K562 (cell line): ENCODE measurements at regions not wholly inside any gene's neighbourhood (a gene's known extent, or its start where the extent isn't known, plus 50 kb on each side); places are given as distances from the start of the nearest gene placed in this dataset.
"Not testable (repeated sequence)": the region's sequence is repeated elsewhere in the genome, so short reads cannot be mapped to it uniquely, and the experiment has no call there.

Experiments
- ATAC-seq: fragments of 200-7000 bp; cut with Tn5 transposase; 3 replicates; pipeline ENCODE4 v1.9.1; 2020; ENCODE audit warnings: moderate library complexity
- BruUV-seq: library from RNA; stranded (reverse); fragments of 400-500 nt; replicated peaks from 2 replicates; lab custom pipeline; 2021; lab: Mats Ljungman, UMichigan
- CTCF ChIA-PET: fragments of 300-600 bp; formaldehyde crosslinking; extraction: SDS; loops from one replicate; lab custom pipeline; 2021; ENCODE audit warnings: low intra/inter-chr PET ratio; lab: Yijun Ruan, JAX
- POLR2A ChIA-PET: fragments of 300-600, 350-650 bp; sonication (Branson Sonifier 250); formaldehyde crosslinking; extraction: SDS; loops from one replicate; lab custom pipeline; 2021; ENCODE audit warnings: antibody characterized with exemption, inconsistent platforms; lab: Yijun Ruan, JAX
- DNase-seq, 4 experiments: peaks; one replicate each; pipeline versions ENCODE4 v3.0.0 to v3.0.0-alpha.2; 2011 to 2018; ENCODE audit warnings: low spot score in 3 of 4, mixed read lengths in 3 of 4; ENCODE audit errors: extremely low read depth in 1 of 4
- FAIRE-seq: peaks from 2 replicates; lab custom pipeline; 2011; peaks lifted over from hg19 to GRCh38; lab: Jason Lieb, UNC
- H2AFZ ChIP-seq: 2 replicates; pipeline ENCODE4 v1.6.0; 2011; ENCODE audit warnings: low read depth, low read length, control low read depth, inconsistent platforms
- H3K27ac ChIP-seq: fragments of 200-600 bp; 3 replicates; pipeline ENCODE4 v1.8.0; 2011; ENCODE audit warnings: low read depth, mild to moderate bottlenecking, control low read depth, inconsistent platforms, low read length, moderate library complexity, mixed read lengths; ENCODE audit errors: extremely low read depth
- H3K27me3 ChIP-seq, 2 experiments: fragments of 300-600 bp in 1 of 2; 2 replicates in 1 of 2; 3 replicates in 1 of 2; pipeline versions ENCODE4 v1.6.0 to v1.8.0; 2011; ENCODE audit warnings: inconsistent platforms in 2 of 2, low read length in 2 of 2, mild to moderate bottlenecking in 1 of 2, mixed read lengths in 1 of 2, moderate library complexity in 1 of 2; ENCODE audit not compliant: control insufficient read depth in 2 of 2, insufficient read depth in 2 of 2
- H3K36me3 ChIP-seq: fragments of 300-600 bp; 3 replicates; pipeline ENCODE4 v1.8.0; 2011; ENCODE audit warnings: mild to moderate bottlenecking, low read length, inconsistent platforms; ENCODE audit not compliant: control insufficient read depth, insufficient read depth
- H3K4me1 ChIP-seq, 2 experiments: fragments of 200-600 bp in 1 of 2; replicated peaks in 1 of 2; 2 replicates in 1 of 2; 3 replicates in 1 of 2; pipeline versions ENCODE4 v1.5.1 to v1.8.0; 2011; ENCODE audit warnings: inconsistent platforms in 2 of 2, low read length in 2 of 2, mild to moderate bottlenecking in 1 of 2, mixed read lengths in 1 of 2, moderate library complexity in 1 of 2; ENCODE audit not compliant: control insufficient read depth in 2 of 2, insufficient read depth in 2 of 2
- H3K4me2 ChIP-seq: 2 replicates; pipeline ENCODE4 v1.6.1; 2011; ENCODE audit warnings: low read length, control low read depth, inconsistent platforms, mixed read lengths; ENCODE audit not compliant: insufficient read depth
- H3K4me3 ChIP-seq: fragments of 200-600 bp; sonication (generic), shearing (Covaris generic); 2 replicates; pipeline ENCODE4 v1.5.1; 2016; ENCODE audit warnings: control low read depth, inconsistent platforms
- H3K79me2 ChIP-seq: fragments of 200-600 bp; 3 replicates; pipeline ENCODE4 v1.8.0; 2011; ENCODE audit warnings: low read length, inconsistent platforms; ENCODE audit not compliant: control insufficient read depth, insufficient read depth
- H3K9ac ChIP-seq, 2 experiments: 2 replicates each; pipeline versions ENCODE4 v1.6.0 to v1.6.1; 2011; ENCODE audit warnings: low read depth in 2 of 2, low read length in 2 of 2, control low read depth in 1 of 2, inconsistent platforms in 1 of 2, mild to moderate bottlenecking in 1 of 2, mixed read lengths in 1 of 2; ENCODE audit not compliant: insufficient read depth in 1 of 2
- H3K9me1 ChIP-seq: one replicate; pipeline ENCODE4 v1.6.0; 2011; ENCODE audit warnings: inconsistent platforms, mild to moderate bottlenecking, low read length, moderate library complexity; ENCODE audit not compliant: control insufficient read depth, insufficient read depth
- H3K9me3 ChIP-seq: replicated peaks from 2 replicates; pipeline ENCODE4 v1.5.1; 2011; ENCODE audit warnings: low read depth, low read length, inconsistent platforms; ENCODE audit not compliant: control insufficient read depth, insufficient read depth
- H4K20me1 ChIP-seq: replicated peaks from 2 replicates; pipeline ENCODE4 v1.6.1; 2011; ENCODE audit warnings: low read length, inconsistent platforms, mixed read lengths; ENCODE audit not compliant: control insufficient read depth, insufficient read depth
- WGBS: fragments of 100-300 bp; shearing (Covaris generic); methylation state at CpG from one replicate; pipeline ENCODE4 v1.1.6; 2016; ENCODE audit warnings: low coverage, mixed read lengths; ENCODE audit not compliant: insufficient coverage; ENCODE audit errors: missing lambda C conversion rate; 5-methylcytosine and 5-hydroxymethylcytosine counted together
- in situ Hi-C: fragments of 300-500 bp; cut with MboI; formaldehyde crosslinking; loops from 4 replicates; pipeline ENCODE4 v1.15.0; 2018; ENCODE audit warnings: inconsistent platforms, mixed read lengths
- intact Hi-C: fragments of 100-400 bp; cut with micrococcal nuclease; formaldehyde crosslinking; loops from 2 replicates; pipeline ENCODE4 v1.14.2; 2022

- H3K4me3 ChIP-seq, in situ Hi-C loops, FAIRE-seq, H2AFZ ChIP-seq, H3K79me2 ChIP-seq, H3K27ac ChIP-seq, H3K36me3 ChIP-seq, H3K4me2 ChIP-seq, intact Hi-C loops, H3K9me3 ChIP-seq, H4K20me1 ChIP-seq, POLR2A ChIA-PET, BruUV-seq, H3K9me1 ChIP-seq, CTCF ChIA-PET, ATAC-seq, H3K27me3 ChIP-seq, H3K4me1 ChIP-seq, DNase-seq, H3K9ac ChIP-seq: not testable (repeated sequence)
- WGBS = 0% methylated on average over 3 of the region's 10 CpGs
These were observed 307.3 kb upstream of the CHRNA7 start for GRCh38 chr15:31723019-31723418.

GRCh38 chr15:31724903-31725302 lies 305.4 kb upstream of the CHRNA7 start:
- H3K4me3 ChIP-seq, H3K79me2 ChIP-seq, H4K20me1 ChIP-seq, H3K27ac ChIP-seq, H3K9ac ChIP-seq, POLR2A ChIA-PET, in situ Hi-C loops, intact Hi-C loops, CTCF ChIA-PET, FAIRE-seq, BruUV-seq, H3K36me3 ChIP-seq, H2AFZ ChIP-seq, H3K4me1 ChIP-seq, H3K9me1 ChIP-seq, H3K4me2 ChIP-seq, H3K27me3 ChIP-seq, H3K9me3 ChIP-seq, DNase-seq, ATAC-seq: not testable (repeated sequence)
- WGBS = 0% methylated on average over 5 of the region's 5 CpGs

GRCh38 chr15:31725619-31726018 lies 304.7 kb upstream of the CHRNA7 start:
- H3K4me2 ChIP-seq, H2AFZ ChIP-seq, H3K27ac ChIP-seq, CTCF ChIA-PET, in situ Hi-C loops, intact Hi-C loops, H3K9ac ChIP-seq, POLR2A ChIA-PET, H3K4me1 ChIP-seq, DNase-seq, H3K79me2 ChIP-seq, H4K20me1 ChIP-seq, ATAC-seq, H3K36me3 ChIP-seq, H3K27me3 ChIP-seq, H3K4me3 ChIP-seq, H3K9me3 ChIP-seq, H3K9me1 ChIP-seq, BruUV-seq, FAIRE-seq: not testable (repeated sequence)
- WGBS = 0% methylated on average over 2 of the region's 3 CpGs
